Coronary artery (tissue), 2 donors: ENCODE measurements at regions not wholly inside any gene's neighbourhood (a gene's known extent, or its start where the extent isn't known, plus 50 kb on each side); places are given as distances from the start of the nearest gene placed in this dataset.
A peak's percentile ranks its signal among the peaks of the same experiment; 100 is the strongest.
"Not testable (repeated sequence)": the region's sequence is repeated elsewhere in the genome, so short reads cannot be mapped to it uniquely, and the experiment has no call there.

Experiments used
- DNase-seq: peaks from one replicate; pipeline ENCODE4 v3.0.0-alpha.2; 2017; ENCODE audit warnings: low spot score
- H3K27ac ChIP-seq, 2 donors: fragments of 200-600 bp; sonication (generic); one replicate each; pipeline ENCODE4 v1.5.1; 2016 to 2019
- H3K4me3 ChIP-seq: fragments of 200-600 bp; sonication (generic); 2 replicates; pipeline ENCODE4 v1.5.1; 2016; ENCODE audit warnings: mild to moderate bottlenecking, moderate library complexity
- TF ChIP-seq, protein P1 (sequence below): fragments of 200-600 bp; sonication (generic); IDR thresholded peaks from one replicate; pipeline ENCODE4 v1.5.1; 2019; ENCODE audit warnings: antibody characterized with exemption

- peak; percentile 36 for DNase-seq
- TF ChIP-seq, protein P1, sequence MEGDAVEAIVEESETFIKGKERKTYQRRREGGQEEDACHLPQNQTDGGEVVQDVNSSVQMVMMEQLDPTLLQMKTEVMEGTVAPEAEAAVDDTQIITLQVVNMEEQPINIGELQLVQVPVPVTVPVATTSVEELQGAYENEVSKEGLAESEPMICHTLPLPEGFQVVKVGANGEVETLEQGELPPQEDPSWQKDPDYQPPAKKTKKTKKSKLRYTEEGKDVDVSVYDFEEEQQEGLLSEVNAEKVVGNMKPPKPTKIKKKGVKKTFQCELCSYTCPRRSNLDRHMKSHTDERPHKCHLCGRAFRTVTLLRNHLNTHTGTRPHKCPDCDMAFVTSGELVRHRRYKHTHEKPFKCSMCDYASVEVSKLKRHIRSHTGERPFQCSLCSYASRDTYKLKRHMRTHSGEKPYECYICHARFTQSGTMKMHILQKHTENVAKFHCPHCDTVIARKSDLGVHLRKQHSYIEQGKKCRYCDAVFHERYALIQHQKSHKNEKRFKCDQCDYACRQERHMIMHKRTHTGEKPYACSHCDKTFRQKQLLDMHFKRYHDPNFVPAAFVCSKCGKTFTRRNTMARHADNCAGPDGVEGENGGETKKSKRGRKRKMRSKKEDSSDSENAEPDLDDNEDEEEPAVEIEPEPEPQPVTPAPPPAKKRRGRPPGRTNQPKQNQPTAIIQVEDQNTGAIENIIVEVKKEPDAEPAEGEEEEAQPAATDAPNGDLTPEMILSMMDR = no peak
- Histone ChIP-seq H3K27ac (peak overlapping the region in 1 of 2 donors; percentile 61), H3K4me3 (no peak overlapping the region)
Observed at GRCh38 chr14:92223025-92223424, 99.9 kb upstream of the SLC24A4 start.

- H3K27ac ChIP-seq = no peak overlapping the region
- TF ChIP-seq, protein P1 = no peak
- H3K4me3 ChIP-seq = no peak overlapping the region
- DNase-seq = peak; percentile 5
Observed at GRCh38 chr14:92224358-92224954, 98.5 kb upstream of the SLC24A4 start.

DNA sequence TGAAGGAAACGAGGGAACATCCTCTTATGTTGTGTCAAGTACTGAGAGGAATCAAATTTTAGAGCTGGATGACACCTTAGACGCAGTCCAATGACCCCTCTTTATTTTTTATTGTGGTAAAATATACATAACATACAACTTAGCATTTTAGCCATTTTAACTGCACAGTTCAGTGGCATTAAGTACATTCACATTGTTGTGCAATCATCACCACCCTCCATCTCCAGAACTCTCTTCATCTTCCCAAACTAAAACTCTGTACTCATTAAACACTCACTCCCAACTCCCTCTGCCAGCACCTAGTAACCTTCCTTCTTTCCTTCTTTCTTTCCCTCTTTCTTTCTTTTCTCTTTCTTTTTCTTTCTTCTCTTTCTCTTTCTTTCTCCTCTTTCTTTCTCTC is 97.2 kb upstream of the SLC24A4 start:
- no peak overlapping the region for H3K27ac ChIP-seq
- TF ChIP-seq, protein P1 = no peak
- no peak overlapping the region for H3K4me3 ChIP-seq
- DNase-seq = no peak

DNA sequence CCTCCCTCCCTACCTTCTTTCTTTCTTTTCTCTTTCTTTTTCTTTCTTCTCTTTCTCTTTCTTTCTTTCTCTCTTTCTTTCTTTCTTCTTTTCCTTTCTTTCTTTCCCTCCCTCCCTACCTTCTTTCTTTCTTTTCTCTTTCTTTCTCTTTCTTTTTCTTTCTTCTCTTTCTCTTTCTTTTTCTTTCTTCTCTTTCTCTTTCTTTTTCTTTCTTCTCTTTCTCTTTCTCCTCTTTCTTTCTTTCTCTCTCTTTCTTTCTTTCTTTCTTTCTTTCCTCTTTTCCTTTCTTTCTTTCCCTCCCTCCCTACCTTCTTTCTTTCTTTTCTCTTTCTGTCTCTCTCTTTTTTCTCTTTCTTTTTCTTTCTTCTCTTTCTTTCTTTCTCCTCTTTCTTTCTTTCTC is 96.8 kb upstream of the SLC24A4 start:
- DNase-seq, H3K27ac ChIP-seq, H3K4me3 ChIP-seq: not testable (repeated sequence)

DNA sequence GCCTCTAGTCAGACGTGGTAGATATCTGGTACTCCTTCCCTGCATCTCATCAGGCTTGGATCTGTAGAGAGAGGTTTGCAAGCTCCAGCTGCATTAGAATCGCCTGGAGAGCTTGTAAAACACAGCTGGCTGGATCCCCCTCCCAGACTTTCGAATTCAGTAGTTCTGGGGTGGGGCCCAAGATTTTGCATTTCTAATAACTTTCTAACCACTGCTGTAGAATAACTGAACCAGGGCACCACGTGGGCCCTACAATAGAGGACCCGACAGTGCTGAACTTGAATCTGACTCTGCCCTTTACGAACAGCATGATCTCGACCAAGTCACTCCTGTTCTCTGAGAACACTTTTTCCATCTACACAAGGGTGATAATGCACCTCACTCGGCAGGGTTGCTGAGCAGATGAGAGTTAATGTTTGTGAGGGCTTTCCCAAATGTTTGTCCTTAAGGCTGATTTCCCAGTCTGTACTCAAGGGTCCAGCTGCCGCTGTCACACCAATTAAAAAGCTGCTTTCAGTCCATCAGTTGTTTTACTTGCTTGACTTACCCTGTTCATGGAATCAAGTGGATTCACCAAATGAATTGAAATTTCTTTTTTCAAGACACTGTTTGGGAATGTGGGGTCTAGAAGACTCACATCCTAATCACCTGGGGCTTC is 86.6 kb upstream of the SLC24A4 start:
- TF ChIP-seq, protein P1 = no peak
- H3K4me3 ChIP-seq = no peak overlapping the region
- H3K27ac ChIP-seq = no peak overlapping the region
- no peak for DNase-seq

- no peak overlapping the region for H3K27ac ChIP-seq
- H3K4me3 ChIP-seq = no peak overlapping the region
- DNase-seq = no peak
- TF ChIP-seq, protein P1 = no peak
Observed at GRCh38 chr14:92240658-92241057, 82.3 kb upstream of the SLC24A4 start.

DNA sequence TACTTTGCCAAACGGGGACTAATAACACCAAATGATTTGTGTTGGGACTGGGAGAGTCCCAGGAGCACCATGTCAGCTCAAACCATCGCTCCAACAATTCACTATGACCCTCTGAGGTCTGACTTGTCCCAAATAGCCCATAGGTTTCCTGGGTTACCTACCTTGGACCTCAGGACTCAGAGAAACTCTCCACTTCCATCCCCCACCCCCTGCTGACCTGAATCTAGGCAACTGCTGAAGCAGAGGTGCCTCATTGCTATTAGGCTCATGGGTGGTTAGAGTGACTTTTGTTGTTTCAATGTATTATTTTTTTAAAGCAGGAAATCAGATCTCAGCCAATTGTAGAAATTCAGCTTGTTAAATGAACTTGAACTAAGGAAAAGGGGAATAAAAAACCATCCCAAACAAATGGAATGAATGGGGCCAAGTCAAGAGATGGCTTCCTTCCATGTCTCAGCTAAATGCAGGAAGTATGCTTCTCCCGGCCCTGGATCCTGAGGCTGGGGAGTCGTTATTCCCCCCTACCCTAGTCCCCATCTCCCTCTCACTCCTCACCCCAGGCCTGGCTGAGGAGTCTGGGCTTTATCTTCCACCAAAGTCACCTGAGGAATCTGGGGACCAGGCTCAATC is 80.9 kb upstream of the SLC24A4 start:
- Histone ChIP-seq H3K4me3 (no peak overlapping the region), H3K27ac (no peak overlapping the region)
- no peak for DNase-seq
- TF ChIP-seq, protein P1 = no peak
